GM12864 (cell line): ENCODE measurements at regions not wholly inside any gene's neighbourhood (a gene's known extent, or its start where the extent isn't known, plus 50 kb on each side); places are given as distances from the start of the nearest gene placed in this dataset.

Source experiments
- DNase-seq: peaks from one replicate; pipeline ENCODE4 v3.0.0-alpha.2; 2011; ENCODE audit warnings: low read depth
- H3K4me3 ChIP-seq: 2 replicates; pipeline ENCODE4 v1.5.1; 2011; ENCODE audit warnings: mild to moderate bottlenecking, low read depth, low read length, control low read depth
- CTCF ChIP-seq: IDR thresholded peaks from 2 replicates; pipeline ENCODE4 v1.5.1; 2011; ENCODE audit warnings: low read depth, mild to moderate bottlenecking, moderate library complexity, low read length, control low read depth, inconsistent platforms; ENCODE audit errors: missing control alignments

- H3K4me3 ChIP-seq, result no peak overlapping the region
- TF ChIP-seq CTCF, result no peak
- no peak for DNase-seq
These were observed 96.5 kb downstream of the RTP4 start for GRCh38 chr3:187464682-187465081.

GRCh38 chr3:187458921-187459320 is 90.7 kb downstream of the RTP4 start:
- H3K4me3 ChIP-seq, result no peak overlapping the region
- TF ChIP-seq CTCF, result no peak
- DNase-seq, result no peak

GRCh38 chr3:187458383-187458782 is 90.2 kb downstream of the RTP4 start:
- no peak for DNase-seq
- TF ChIP-seq CTCF, result no peak
- H3K4me3 ChIP-seq, result no peak overlapping the region

- TF ChIP-seq CTCF, result no peak
- DNase-seq, result no peak
- H3K4me3 ChIP-seq, result no peak overlapping the region
These were observed 88.1 kb downstream of the RTP4 start for GRCh38 chr3:187456250-187456649.

GRCh38 chr3:187454085-187454815 is 86.1 kb downstream of the RTP4 start:
- no peak overlapping the region for H3K4me3 ChIP-seq
- DNase-seq, result no peak
- no peak for TF ChIP-seq CTCF

- DNase-seq, result no peak
- H3K4me3 ChIP-seq, result no peak overlapping the region
- TF ChIP-seq CTCF, result no peak
These were observed 82.4 kb downstream of the RTP4 start for GRCh38 chr3:187450431-187451190.
